ENCODE measurements at regions not wholly inside any gene's neighbourhood (a gene's known extent, or its start where the extent isn't known, plus 50 kb on each side); places are given as distances from the start of the nearest gene placed in this dataset.

GRCh38 chr1:195606483-195606882 lies 1001.8 kb downstream of the KCNT2 start:
- CTCF ChIA-PET = no interaction called here
- no peak overlapping the region for H3K4me3 ChIP-seq (replicated peaks in 1 of 3; ENCODE audit: insufficient read depth in 1 of 3, low read depth in 1 of 3, low read length in 3 of 3)
- dilution Hi-C loops (cut with MboI; ENCODE audit: extremely low pct_ligation_motif_present, low sequenced_read_pairs) (no loop called here), intact Hi-C loops (cut with micrococcal nuclease) (no loop called here)
- POLR2A ChIA-PET = no interaction called here
- no peak overlapping the region for H2AFZ ChIP-seq (ENCODE audit: low read depth, low read length)
- H3K36me3 ChIP-seq (ENCODE audit: control insufficient read depth in 2 of 2, extremely low read depth in 1 of 2, insufficient read depth in 2 of 2, low read length in 2 of 2) = no peaks in the 10 kb centered on the region
- H3K9me1 ChIP-seq (replicated peaks; ENCODE audit: control insufficient read depth, extremely low read depth, insufficient read depth, low read length) = no peaks in the 10 kb centered on the region
- peaks cover 3% of the 10 kb centered on the region for H3K9me3 ChIP-seq (replicated peaks; ENCODE audit: control insufficient read depth, insufficient read depth, low read length)
- H3K27me3 ChIP-seq (ENCODE audit: control insufficient read depth in 2 of 2, insufficient read depth in 2 of 2, low read length in 2 of 2) = no peaks in the 10 kb centered on the region
- no peak overlapping the region for H3K27ac ChIP-seq (ENCODE audit: insufficient read depth, low read depth, low read length)
- no peak overlapping the region for H3K4me2 ChIP-seq (ENCODE audit: insufficient read depth, low read length)
- DNase-seq (ENCODE audit: low read depth, low spot score) = no peak
- H3K4me1 ChIP-seq (ENCODE audit: control insufficient read depth, extremely low read depth, insufficient read depth, low read length) = no peaks in the 10 kb centered on the region
- H4K20me1 ChIP-seq (replicated peaks; ENCODE audit: control insufficient read depth, extremely low read depth, insufficient read depth, low read length) = no peaks in the 10 kb centered on the region
- no TSS peak for BruUV-seq (replicated peaks)
- FAIRE-seq = no peak
- H3K9ac ChIP-seq (replicated peaks; ENCODE audit: extremely low read depth, insufficient read depth, low read length) = no peak overlapping the region
- TF ChIP-seq FOS (IDR thresholded peaks at IDR 0.05; ENCODE audit: borderline replicate concordance, insufficient read depth, low read length) (no peak), POLR2AphosphoS5 (IDR thresholded peaks at IDR 0.05; ENCODE audit: insufficient read depth, low read depth, low read length) (no peak), MYC (IDR thresholded peaks at IDR 0.05; ENCODE audit: low read depth, low read length) (no peak), JUN (IDR thresholded peaks at IDR 0.05; ENCODE audit: borderline replicate concordance, insufficient read depth, insufficient read length, low read depth) (no peak), GATA2 (IDR thresholded peaks at IDR 0.05; ENCODE audit: insufficient read depth, insufficient read length, low read depth, low read length) (no peak)
- TF ChIP-seq, protein P1, sequence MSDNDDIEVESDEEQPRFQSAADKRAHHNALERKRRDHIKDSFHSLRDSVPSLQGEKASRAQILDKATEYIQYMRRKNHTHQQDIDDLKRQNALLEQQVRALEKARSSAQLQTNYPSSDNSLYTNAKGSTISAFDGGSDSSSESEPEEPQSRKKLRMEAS (IDR thresholded peaks at IDR 0.05; ENCODE audit: insufficient read depth, insufficient read length) = no peak
- H3K79me2 ChIP-seq (ENCODE audit: control insufficient read depth, insufficient read depth, low read length) = no peaks in the 10 kb centered on the region

DNA sequence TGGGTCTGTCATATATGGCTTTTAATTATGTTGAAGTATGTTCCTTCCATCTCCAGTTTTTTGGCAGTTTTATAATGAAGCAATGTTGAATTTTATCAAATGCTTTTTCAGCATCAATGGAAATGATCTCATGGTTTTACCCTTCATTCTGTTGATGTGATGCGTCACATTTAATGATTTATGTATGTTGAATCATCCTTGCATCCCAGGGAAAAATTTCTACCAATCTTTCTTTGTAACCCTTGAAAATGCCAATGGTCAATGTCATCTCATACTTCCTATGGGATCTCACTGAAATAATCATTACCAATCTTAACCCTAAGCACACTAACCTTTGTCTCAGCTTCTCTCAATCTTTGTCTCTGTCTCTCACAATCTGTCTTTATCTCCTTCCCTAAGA lies 1004.0 kb downstream of the KCNT2 start:
- Histone ChIP-seq H3K4me2 (ENCODE audit: insufficient read depth, low read length) (no peak overlapping the region), H3K9ac (replicated peaks; ENCODE audit: extremely low read depth, insufficient read depth, low read length) (no peak overlapping the region), H3K4me3 (replicated peaks in 1 of 3; ENCODE audit: insufficient read depth in 1 of 3, low read depth in 1 of 3, low read length in 3 of 3) (no peak overlapping the region), H2AFZ (ENCODE audit: low read depth, low read length) (no peak overlapping the region), H3K4me1 (ENCODE audit: control insufficient read depth, extremely low read depth, insufficient read depth, low read length) (no peaks in the 10 kb centered on the region), H3K9me1 (replicated peaks; ENCODE audit: control insufficient read depth, extremely low read depth, insufficient read depth, low read length) (no peaks in the 10 kb centered on the region), H3K79me2 (ENCODE audit: control insufficient read depth, insufficient read depth, low read length) (no peaks in the 10 kb centered on the region), H3K9me3 (replicated peaks; ENCODE audit: control insufficient read depth, insufficient read depth, low read length) (peaks cover 3% of the 10 kb centered on the region), H3K36me3 (ENCODE audit: control insufficient read depth in 2 of 2, extremely low read depth in 1 of 2, insufficient read depth in 2 of 2, low read length in 2 of 2) (no peaks in the 10 kb centered on the region), H3K27me3 (ENCODE audit: control insufficient read depth in 2 of 2, insufficient read depth in 2 of 2, low read length in 2 of 2) (no peaks in the 10 kb centered on the region), H3K27ac (ENCODE audit: insufficient read depth, low read depth, low read length) (no peak overlapping the region), H4K20me1 (replicated peaks; ENCODE audit: control insufficient read depth, extremely low read depth, insufficient read depth, low read length) (no peaks in the 10 kb centered on the region)
- CTCF ChIA-PET = no interaction called here
- POLR2A ChIA-PET = no interaction called here
- no TSS peak for BruUV-seq (replicated peaks)
- intact Hi-C loops (cut with micrococcal nuclease) = no loop called here
- FAIRE-seq (no peak), DNase-seq (ENCODE audit: low read depth, low spot score) (no peak)
- dilution Hi-C loops (cut with MboI; ENCODE audit: extremely low pct_ligation_motif_present, low sequenced_read_pairs) = no loop called here
- TF ChIP-seq FOS (IDR thresholded peaks at IDR 0.05; ENCODE audit: borderline replicate concordance, insufficient read depth, low read length) = no peak
- TF ChIP-seq POLR2AphosphoS5 (IDR thresholded peaks at IDR 0.05; ENCODE audit: insufficient read depth, low read depth, low read length) = no peak
- TF ChIP-seq GATA2 (IDR thresholded peaks at IDR 0.05; ENCODE audit: insufficient read depth, insufficient read length, low read depth, low read length) = no peak
- TF ChIP-seq EZH2 (IDR thresholded peaks at IDR 0.05; ENCODE audit: borderline replicate concordance, low read depth, low read length, severe bottlenecking) = no peak
- TF ChIP-seq, protein P1 (IDR thresholded peaks at IDR 0.05; ENCODE audit: insufficient read depth, insufficient read length) = no peak
- no peak for TF ChIP-seq POLR2A (IDR thresholded peaks at IDR 0.05; ENCODE audit: low read depth, low read length)
- no peak for TF ChIP-seq MYC (IDR thresholded peaks at IDR 0.05; ENCODE audit: low read depth, low read length)
- TF ChIP-seq JUN (IDR thresholded peaks at IDR 0.05; ENCODE audit: borderline replicate concordance, insufficient read depth, insufficient read length, low read depth) = no peak
- TF ChIP-seq CTCF (IDR thresholded peaks at IDR 0.05; ENCODE audit: extremely low read depth in 1 of 2, insufficient read depth in 1 of 2, low read depth in 1 of 2, low read length in 2 of 2) = no peak
